ENCODE measurements at regions not wholly inside any gene's neighbourhood (a gene's known extent, or its start where the extent isn't known, plus 50 kb on each side); places are given as distances from the start of the nearest gene placed in this dataset.
"Not testable (repeated sequence)": the region's sequence is repeated elsewhere in the genome, so short reads cannot be mapped to it uniquely, and the experiment has no call there.

DNA sequence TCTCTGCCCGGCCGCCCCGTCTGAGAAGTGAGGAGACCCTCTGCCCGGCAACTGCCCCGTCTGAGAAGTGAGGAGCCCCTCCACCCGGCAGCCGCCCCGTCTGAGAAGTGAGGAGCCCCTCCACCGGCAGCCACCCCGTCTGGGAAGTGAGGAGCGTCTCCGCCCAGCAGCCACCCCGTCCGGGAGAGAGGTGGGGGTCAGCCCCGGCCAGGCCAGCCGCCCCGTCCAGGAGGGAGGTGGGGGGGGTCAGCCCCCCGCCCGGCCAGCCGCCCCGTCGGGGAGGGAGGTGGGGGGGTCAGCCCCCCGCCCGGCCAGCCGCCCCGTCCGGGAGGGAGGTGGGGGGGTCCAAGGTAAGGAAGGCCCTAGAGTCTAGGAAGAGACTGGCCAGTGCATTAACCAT, 53.2 kb upstream of the LANCL2 start:
- not testable (repeated sequence) for TF ChIP-seq POLR2AphosphoS5 (IDR thresholded peaks at IDR 0.05); POLR2A (IDR thresholded peaks at IDR 0.05); CTCF (IDR thresholded peaks at IDR 0.05 in 8 of 11, conservative IDR thresholded peaks at IDR 0.05 in 3 of 11)

Measured in spleen (tissue), 7 donors.